Trophoblast cell (in vitro differentiated cells and primary cell): ENCODE measurements at regions not wholly inside any gene's neighbourhood (a gene's known extent, or its start where the extent isn't known, plus 50 kb on each side); places are given as distances from the start of the nearest gene placed in this dataset.
"Not testable (repeated sequence)": the region's sequence is repeated elsewhere in the genome, so short reads cannot be mapped to it uniquely, and the experiment has no call there.

Experiments used
- DNase-seq, 2 donors: peaks; one replicate each; pipeline ENCODE4 v3.0.0-alpha.2; 2016
- H2AFZ ChIP-seq: 2 replicates; pipeline ENCODE4 v1.6.1; 2013; ENCODE audit warnings: low read length, moderate library complexity, mild to moderate bottlenecking; ENCODE audit not compliant: insufficient read depth, poor library complexity
- H2AK5ac ChIP-seq: 2 replicates; pipeline ENCODE4 v1.6.1; 2013; ENCODE audit warnings: mild to moderate bottlenecking, low read length
- H2BK120ac ChIP-seq: 2 replicates; pipeline ENCODE4 v1.6.1; 2013; ENCODE audit warnings: low read length, mild to moderate bottlenecking, moderate library complexity; ENCODE audit not compliant: insufficient read depth, poor library complexity
- H2BK12ac ChIP-seq: 2 replicates; pipeline ENCODE4 v1.6.1; 2013; ENCODE audit warnings: mild to moderate bottlenecking, low read length, moderate library complexity
- H2BK5ac ChIP-seq: 2 replicates; pipeline ENCODE4 v1.6.1; 2013; ENCODE audit warnings: low read length, low read depth, moderate library complexity, mild to moderate bottlenecking; ENCODE audit not compliant: poor library complexity
- H3K14ac ChIP-seq: 2 replicates; pipeline ENCODE4 v1.6.1; 2013; ENCODE audit warnings: mild to moderate bottlenecking, low read length
- H3K18ac ChIP-seq: 2 replicates; pipeline ENCODE4 v1.6.1; 2013; ENCODE audit warnings: mild to moderate bottlenecking, low read length
- H3K23ac ChIP-seq: 2 replicates; pipeline ENCODE4 v1.6.1; 2013; ENCODE audit warnings: low read length
- H3K27ac ChIP-seq: 2 replicates; pipeline ENCODE4 v1.5.1; 2013; ENCODE audit warnings: low read depth, mild to moderate bottlenecking, inconsistent platforms, low read length, moderate library complexity
- H3K27me3 ChIP-seq: 2 replicates; pipeline ENCODE4 v1.6.1; 2013; ENCODE audit warnings: inconsistent platforms, mild to moderate bottlenecking, low read length, moderate library complexity; ENCODE audit not compliant: insufficient read depth
- H3K36me3 ChIP-seq, 2 experiments: 1 replicate in 1 of 2; 2 replicates in 1 of 2; pipeline ENCODE4 v1.6.1; 2013; ENCODE audit warnings: low read length in 2 of 2, mild to moderate bottlenecking in 2 of 2, moderate library complexity in 1 of 2; ENCODE audit not compliant: insufficient read depth in 2 of 2, control insufficient read depth in 1 of 2
- H3K4ac ChIP-seq: 2 replicates; pipeline ENCODE4 v1.6.1; 2013; ENCODE audit warnings: low read depth, mild to moderate bottlenecking, low read length, moderate library complexity
- H3K4me1 ChIP-seq, 2 experiments: 1 replicate in 1 of 2; 2 replicates in 1 of 2; pipeline ENCODE4 v1.6.1; 2013; ENCODE audit warnings: low read length in 2 of 2, mild to moderate bottlenecking in 2 of 2, moderate library complexity in 1 of 2; ENCODE audit not compliant: insufficient read depth in 2 of 2, control insufficient read depth in 1 of 2
- H3K4me2 ChIP-seq: 2 replicates; pipeline ENCODE4 v1.6.1; 2013; ENCODE audit warnings: inconsistent platforms, mild to moderate bottlenecking, low read length, moderate library complexity
- H3K4me3 ChIP-seq: 2 replicates; pipeline ENCODE4 v1.5.1; 2013; ENCODE audit warnings: mild to moderate bottlenecking, low read depth, low read length, inconsistent platforms
- H3K79me1 ChIP-seq: one replicate; pipeline ENCODE4 v1.6.1; 2013; ENCODE audit warnings: low read length
- H3K79me2 ChIP-seq: 2 replicates; pipeline ENCODE4 v1.6.1; 2013; ENCODE audit warnings: low read length, mild to moderate bottlenecking; ENCODE audit not compliant: control insufficient read depth, insufficient read depth, poor library complexity
- H3K9ac ChIP-seq: 2 replicates; pipeline ENCODE4 v1.6.1; 2013; ENCODE audit warnings: mild to moderate bottlenecking, low read length
- H3K9me3 ChIP-seq: 2 replicates; pipeline ENCODE4 v1.6.1; 2013; ENCODE audit warnings: low read depth, mild to moderate bottlenecking, control low read depth, inconsistent platforms, low read length; ENCODE audit not compliant: insufficient read depth
- H4K12ac ChIP-seq: 2 replicates; pipeline ENCODE4 v1.6.1; 2013; ENCODE audit warnings: low read depth, mild to moderate bottlenecking, low read length, moderate library complexity
- H4K8ac ChIP-seq: 2 replicates; pipeline ENCODE4 v1.6.1; 2013; ENCODE audit warnings: low read depth, mild to moderate bottlenecking, low read length, moderate library complexity
- H4K91ac ChIP-seq: one replicate; pipeline ENCODE4 v1.6.1; 2013; ENCODE audit warnings: low read depth, mild to moderate bottlenecking, low read length, moderate library complexity
- WGBS: extraction: QIAGEN DNeasy Blood & Tissue Kit; methylation state at CpG from one replicate; pipeline ENCODE4 v1.1.7; 2013; ENCODE audit warnings: missing lambda C conversion rate; ENCODE audit not compliant: insufficient read length, insufficient coverage; ENCODE audit errors: extremely low coverage; 5-methylcytosine and 5-hydroxymethylcytosine counted together

- no CpG with 5 or more reads among the region's 5 CpGs for WGBS
- no peak overlapping the region for H4K12ac ChIP-seq
- H4K8ac ChIP-seq = peak overlapping the region; percentile 54
- peak overlapping the region; percentile 89 for H2BK120ac ChIP-seq
- H3K4me3 ChIP-seq = no peak overlapping the region
- H3K18ac ChIP-seq = peak overlapping the region; percentile 71
- H2AFZ ChIP-seq = no peak overlapping the region
- no peak overlapping the region for H3K23ac ChIP-seq
- H3K9me3 ChIP-seq = peaks cover 2% of the 10 kb centered on the region
- peak overlapping the region; percentile 42 for H3K4ac ChIP-seq
- H2AK5ac ChIP-seq = no peak overlapping the region
- H3K36me3 ChIP-seq = no peaks in the 10 kb centered on the region
- H2BK5ac ChIP-seq = peak overlapping the region; percentile 31
- H3K27ac ChIP-seq = peak overlapping the region; percentile 45
- no peak for DNase-seq
- no peak overlapping the region for H3K14ac ChIP-seq
- peaks cover 11% of the 10 kb centered on the region for H3K79me1 ChIP-seq
- H4K91ac ChIP-seq = peak overlapping the region; percentile 78
- H3K27me3 ChIP-seq = no peaks in the 10 kb centered on the region
- H2BK12ac ChIP-seq = peak overlapping the region; percentile 56
- no peak overlapping the region for H3K9ac ChIP-seq
- H3K4me1 ChIP-seq = peaks cover 6 to 11% of the 10 kb centered on the region in 2 experiments
- no peak overlapping the region for H3K4me2 ChIP-seq
- H3K79me2 ChIP-seq = no peaks in the 10 kb centered on the region
These were observed 102.5 kb upstream of the SHB start for GRCh38 chr9:38171538-38171884.

- Histone ChIP-seq H3K27ac (peak overlapping the region; percentile 56), H4K91ac (peak overlapping the region; percentile 38), H3K79me1 (peaks cover 11% of the 10 kb centered on the region), H3K4me1 (peaks cover 6 to 11% of the 10 kb centered on the region in 2 experiments), H2AFZ (peak overlapping the region; percentile 54), H2BK5ac (peak overlapping the region; percentile 63)
- not testable (repeated sequence) for H3K9me3 ChIP-seq, H2AK5ac ChIP-seq, H3K23ac ChIP-seq, H3K9ac ChIP-seq, H4K12ac ChIP-seq, H3K4ac ChIP-seq, H2BK120ac ChIP-seq, H3K4me3 ChIP-seq, H3K79me2 ChIP-seq, H3K4me2 ChIP-seq, H3K18ac ChIP-seq, H2BK12ac ChIP-seq, H3K36me3 ChIP-seq, H3K27me3 ChIP-seq, H3K14ac ChIP-seq, H4K8ac ChIP-seq
- peak; percentile 90 to 95 for DNase-seq
- no CpG with 5 or more reads among the region's 9 CpGs for WGBS
These were observed 101.9 kb upstream of the SHB start for GRCh38 chr9:38170763-38171537.

GRCh38 chr9:38170155-38170554, 101.1 kb upstream of the SHB start:
- not testable (repeated sequence) for H3K9me3 ChIP-seq, H3K27me3 ChIP-seq, H2BK12ac ChIP-seq, H4K8ac ChIP-seq, H2AFZ ChIP-seq, H3K4me2 ChIP-seq, H2AK5ac ChIP-seq, H3K9ac ChIP-seq, H3K14ac ChIP-seq, H3K79me2 ChIP-seq, H3K4ac ChIP-seq, H4K12ac ChIP-seq, H3K4me3 ChIP-seq, H3K18ac ChIP-seq, H3K36me3 ChIP-seq, H3K23ac ChIP-seq
- H2BK120ac ChIP-seq = peak overlapping the region; percentile 75
- no CpG with 5 or more reads among the region's 6 CpGs for WGBS
- peaks cover 6 to 11% of the 10 kb centered on the region in 2 experiments for H3K4me1 ChIP-seq
- H3K27ac ChIP-seq = peak overlapping the region; percentile 37
- DNase-seq = peak in 1 of 2 donors; percentile 9
- H4K91ac ChIP-seq = peak overlapping the region; percentile 57
- peak overlapping the region; percentile 53 for H2BK5ac ChIP-seq
- peaks cover 11% of the 10 kb centered on the region for H3K79me1 ChIP-seq

GRCh38 chr9:38166501-38166900, 97.5 kb upstream of the SHB start:
- peaks cover 3% of the 10 kb centered on the region for H3K79me1 ChIP-seq
- no peak overlapping the region for H3K4me3 ChIP-seq
- H2BK12ac ChIP-seq = no peak overlapping the region
- peaks cover 0 to 3% of the 10 kb centered on the region in 2 experiments for H3K4me1 ChIP-seq
- H3K27ac ChIP-seq = no peak overlapping the region
- no peak overlapping the region for H2AK5ac ChIP-seq
- no peak overlapping the region for H4K12ac ChIP-seq
- no peak overlapping the region for H3K18ac ChIP-seq
- no peaks in the 10 kb centered on the region for H3K36me3 ChIP-seq
- no peak overlapping the region for H3K14ac ChIP-seq
- WGBS = no CpG with 5 or more reads among the region's 5 CpGs
- no peak overlapping the region for H3K4ac ChIP-seq
- H3K27me3 ChIP-seq = no peaks in the 10 kb centered on the region
- no peak overlapping the region for H4K91ac ChIP-seq
- no peak overlapping the region for H3K4me2 ChIP-seq
- no peak overlapping the region for H4K8ac ChIP-seq
- peaks cover 5% of the 10 kb centered on the region for H3K9me3 ChIP-seq
- DNase-seq = no peak
- H3K9ac ChIP-seq = no peak overlapping the region
- H2BK120ac ChIP-seq = no peak overlapping the region
- no peaks in the 10 kb centered on the region for H3K79me2 ChIP-seq
- H2BK5ac ChIP-seq = no peak overlapping the region
- H3K23ac ChIP-seq = no peak overlapping the region
- H2AFZ ChIP-seq = no peak overlapping the region
